Ecto neural progenitor cell (in vitro differentiated cells): ENCODE measurements at regions not wholly inside any gene's neighbourhood (a gene's known extent, or its start where the extent isn't known, plus 50 kb on each side); places are given as distances from the start of the nearest gene placed in this dataset.

ENCODE experiments used
- DNase-seq: peaks from one replicate; pipeline ENCODE4 v3.0.0-alpha.2; 2018; ENCODE audit warnings: low spot score

DNA sequence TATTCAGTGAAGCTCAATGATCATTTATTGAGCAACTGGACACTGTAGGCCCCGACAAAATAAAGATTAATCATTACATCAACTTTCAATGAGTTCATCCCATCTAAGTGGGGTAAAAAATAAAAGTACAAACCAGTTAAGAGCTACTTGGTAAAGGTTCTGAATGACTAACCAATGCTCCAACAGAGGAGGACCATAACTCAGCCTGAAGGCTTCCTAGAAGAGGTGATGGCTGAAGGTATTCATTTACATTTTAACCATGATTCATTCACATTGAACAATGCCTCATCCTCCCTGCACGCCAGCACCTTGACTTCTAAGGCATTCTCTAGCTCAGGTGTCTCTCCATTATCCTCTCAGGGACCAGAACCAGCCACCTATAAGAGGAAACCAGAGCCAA, 201.4 kb downstream of the ZNF462 start:
- DNase-seq, result no peak

DNA sequence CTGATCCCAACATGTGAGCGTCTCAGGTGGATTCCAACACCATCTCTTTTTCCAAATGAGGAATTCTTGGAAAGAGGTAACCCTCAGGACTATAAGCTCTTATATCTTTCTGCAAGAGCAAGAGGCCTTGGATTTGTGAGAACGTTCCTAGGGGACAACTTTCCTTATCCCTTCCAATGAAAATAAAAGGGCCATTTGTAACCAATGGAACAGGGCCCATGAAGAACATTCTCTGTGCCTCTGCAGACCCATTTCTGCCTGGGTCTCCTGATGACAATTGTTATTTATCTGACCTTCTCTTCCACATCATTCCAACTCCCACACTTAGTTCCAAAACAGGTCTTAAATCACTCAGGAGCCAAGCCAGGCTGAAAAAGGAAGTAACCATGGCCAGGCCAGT, 202.6 kb downstream of the ZNF462 start:
- no peak for DNase-seq

DNA sequence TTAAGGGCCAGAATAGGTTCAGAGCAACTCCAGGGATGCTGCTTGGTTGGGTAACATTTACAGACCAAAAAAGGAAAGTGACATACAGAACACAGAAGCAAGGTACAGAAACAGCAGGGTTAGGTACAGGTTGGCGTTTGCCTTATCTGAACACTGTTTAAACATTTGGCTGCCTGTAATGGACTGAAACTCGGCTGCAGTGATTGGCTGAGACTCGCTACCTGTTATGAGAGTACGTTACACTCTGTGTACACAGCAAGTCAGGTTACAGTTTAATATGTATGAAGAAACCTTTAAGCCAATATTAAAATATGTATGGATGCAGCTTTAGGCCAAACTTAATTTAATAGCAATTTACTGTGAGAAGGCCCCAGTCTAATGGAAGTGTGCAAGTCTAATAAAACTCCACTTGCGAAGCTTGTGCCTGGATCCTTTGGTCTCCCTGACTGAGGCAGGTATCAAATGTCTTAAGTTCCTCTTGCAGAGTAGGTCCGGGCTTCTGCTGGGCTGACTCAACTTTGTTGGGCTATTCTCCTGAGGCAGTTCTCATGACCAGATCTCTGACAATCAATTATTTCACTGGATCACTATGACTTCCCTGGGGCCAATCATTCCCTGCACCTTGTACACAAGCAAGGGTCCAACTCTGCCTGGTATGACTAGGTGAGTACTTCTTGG, 204.9 kb downstream of the ZNF462 start:
- DNase-seq, result no peak

DNA sequence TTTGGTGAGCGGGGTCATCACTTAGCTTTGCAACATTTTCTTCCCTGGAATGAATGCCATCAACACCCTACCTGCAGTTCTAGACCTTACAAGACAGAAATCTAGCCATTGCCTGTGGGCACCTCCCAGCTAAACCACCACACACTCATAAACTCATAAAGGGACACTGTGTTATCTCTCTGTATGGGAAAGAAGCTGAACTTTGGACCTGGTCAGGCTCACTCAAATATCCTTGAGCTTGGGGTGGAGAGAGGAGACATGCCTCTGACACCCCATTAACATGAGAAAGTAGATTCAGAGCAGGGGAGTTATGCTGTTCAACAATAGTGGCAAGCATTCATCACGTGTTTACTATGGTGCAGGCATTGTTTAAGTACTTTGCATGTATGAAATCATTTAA, 205.6 kb downstream of the ZNF462 start:
- DNase-seq, result no peak

DNA sequence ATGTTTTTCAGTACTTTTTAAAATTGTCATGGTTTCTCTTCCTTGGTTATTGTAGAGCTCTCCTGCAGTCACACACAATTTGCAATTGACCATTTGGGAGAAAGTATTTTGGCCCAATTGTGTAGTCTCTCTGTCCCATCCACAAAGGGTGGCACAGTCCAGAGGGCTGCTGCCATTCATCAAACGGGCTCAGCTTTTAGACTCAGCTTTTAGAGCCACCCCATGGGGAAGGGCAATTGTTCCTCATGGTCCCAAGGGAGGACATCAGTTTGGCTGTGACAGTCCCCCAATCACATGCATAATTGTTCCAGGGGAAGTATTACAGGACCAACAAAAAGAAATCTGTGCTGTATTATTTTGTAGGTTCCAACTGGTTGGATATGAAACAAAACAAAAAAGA, 207.6 kb downstream of the ZNF462 start:
- no peak for DNase-seq

DNA sequence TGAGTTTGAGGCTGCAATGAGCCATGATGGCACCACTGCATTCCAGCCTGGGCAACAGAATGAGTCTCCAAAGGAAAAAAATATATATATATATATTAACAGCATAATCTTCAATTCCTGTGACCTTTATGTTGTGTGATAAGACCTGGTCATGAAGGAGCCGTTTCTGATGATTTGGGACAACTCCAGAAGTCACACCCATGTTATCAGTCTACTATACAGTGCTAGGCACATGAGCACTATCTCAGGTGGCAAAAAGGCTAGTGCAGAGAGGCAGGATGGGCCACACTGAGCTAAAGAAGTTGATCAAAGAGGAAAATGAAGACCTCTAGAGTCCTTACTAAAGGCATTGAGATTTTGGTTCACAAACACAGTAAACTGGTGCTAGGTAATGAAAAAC, 205.0 kb upstream of the RAD23B start:
- DNase-seq, result no peak

DNA sequence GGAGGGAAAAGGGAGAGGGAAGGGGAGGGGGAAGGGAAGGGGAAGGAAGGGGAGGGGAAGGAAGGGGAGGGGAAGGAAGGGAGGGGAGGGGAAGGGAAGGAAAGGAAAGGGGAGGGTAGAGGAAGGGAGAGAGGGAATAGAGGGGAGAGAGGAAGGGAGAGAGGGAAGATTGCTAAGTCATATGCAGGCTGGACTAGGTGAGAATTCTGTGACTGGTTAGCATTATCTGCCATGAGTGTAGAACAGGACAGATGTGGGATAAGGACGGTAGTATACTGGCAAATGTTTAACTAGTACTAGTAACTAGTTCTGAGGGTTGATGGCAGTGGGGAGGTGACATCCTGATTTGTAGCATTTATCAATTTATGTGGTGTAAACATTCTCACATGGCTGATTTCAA, 203.5 kb upstream of the RAD23B start:
- no peak for DNase-seq

DNA sequence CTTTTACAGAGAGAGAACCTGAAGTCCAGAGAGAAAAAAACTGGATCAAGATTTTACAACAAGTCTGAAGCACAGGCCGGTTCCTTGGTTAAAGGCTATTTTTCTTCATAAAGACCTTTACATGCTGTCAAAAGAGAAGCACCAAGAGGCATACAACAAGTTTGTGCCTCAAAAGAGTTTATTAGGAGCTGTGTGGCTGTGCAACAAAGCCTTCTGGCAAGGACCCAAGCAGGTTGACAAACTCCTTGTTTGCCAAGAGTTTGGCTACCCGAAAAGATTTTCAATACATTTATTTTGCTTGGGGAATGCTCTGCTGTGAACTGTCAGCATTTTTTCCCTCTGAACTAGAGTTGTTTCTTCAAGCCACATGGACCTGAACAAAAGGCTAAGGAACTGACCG, 202.9 kb upstream of the RAD23B start:
- DNase-seq, result no peak

DNA sequence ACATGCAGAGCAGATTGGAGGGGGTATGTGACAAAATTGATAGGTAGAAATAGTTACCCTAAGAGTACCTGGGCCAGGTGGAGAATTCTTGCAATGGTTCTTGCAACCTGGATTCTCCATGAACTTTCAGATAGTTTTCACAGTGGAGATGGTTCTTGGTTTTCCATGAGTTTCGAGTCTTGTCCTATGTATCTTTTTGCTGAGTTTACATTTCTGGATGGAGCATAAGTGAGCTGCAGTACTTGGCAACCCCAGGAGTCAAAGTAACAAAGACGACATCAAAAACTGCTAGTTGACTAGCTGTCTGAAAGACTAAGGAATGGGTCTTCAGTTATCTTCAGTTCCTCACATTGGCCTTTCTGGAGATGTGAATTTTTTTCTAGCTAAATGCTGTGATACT, 196.6 kb upstream of the RAD23B start:
- no peak for DNase-seq

DNA sequence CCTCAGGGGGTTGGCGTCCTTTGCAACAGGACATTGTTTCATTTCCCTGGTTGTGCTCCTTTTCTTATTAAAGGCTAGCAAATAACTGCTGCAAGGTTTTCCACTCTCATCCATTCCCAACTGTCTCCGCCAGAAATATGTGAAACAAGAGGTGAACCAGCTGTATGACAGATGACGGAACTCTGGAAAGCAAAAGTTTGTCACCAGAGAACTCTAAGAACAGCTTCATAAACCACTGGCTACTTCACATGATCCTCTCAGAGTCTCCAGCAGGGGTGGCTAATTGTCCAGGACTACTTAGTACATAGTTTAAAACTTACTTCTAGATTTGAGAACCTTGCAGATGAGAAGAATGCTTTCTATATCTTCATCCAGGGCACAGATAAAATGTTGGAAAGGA, 195.9 kb upstream of the RAD23B start:
- no peak for DNase-seq

DNA sequence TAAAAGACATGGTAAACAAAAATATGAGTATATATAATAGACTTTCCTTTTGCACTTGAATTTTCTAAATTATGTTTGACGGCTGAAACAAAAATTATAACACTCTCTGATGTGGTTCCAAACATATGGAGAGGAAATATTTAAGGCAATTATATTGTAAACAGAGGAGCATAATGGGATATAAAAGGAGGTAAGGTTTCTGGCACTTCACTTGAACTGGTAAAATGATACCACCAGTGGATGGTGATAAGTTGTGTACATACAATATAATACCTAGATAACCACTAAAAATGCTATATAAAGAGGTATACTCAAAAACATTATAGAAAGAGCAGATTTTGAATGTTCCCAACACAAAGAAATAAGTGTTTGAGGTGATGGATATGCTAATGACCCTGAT, 192.9 kb upstream of the RAD23B start:
- no peak for DNase-seq

DNA sequence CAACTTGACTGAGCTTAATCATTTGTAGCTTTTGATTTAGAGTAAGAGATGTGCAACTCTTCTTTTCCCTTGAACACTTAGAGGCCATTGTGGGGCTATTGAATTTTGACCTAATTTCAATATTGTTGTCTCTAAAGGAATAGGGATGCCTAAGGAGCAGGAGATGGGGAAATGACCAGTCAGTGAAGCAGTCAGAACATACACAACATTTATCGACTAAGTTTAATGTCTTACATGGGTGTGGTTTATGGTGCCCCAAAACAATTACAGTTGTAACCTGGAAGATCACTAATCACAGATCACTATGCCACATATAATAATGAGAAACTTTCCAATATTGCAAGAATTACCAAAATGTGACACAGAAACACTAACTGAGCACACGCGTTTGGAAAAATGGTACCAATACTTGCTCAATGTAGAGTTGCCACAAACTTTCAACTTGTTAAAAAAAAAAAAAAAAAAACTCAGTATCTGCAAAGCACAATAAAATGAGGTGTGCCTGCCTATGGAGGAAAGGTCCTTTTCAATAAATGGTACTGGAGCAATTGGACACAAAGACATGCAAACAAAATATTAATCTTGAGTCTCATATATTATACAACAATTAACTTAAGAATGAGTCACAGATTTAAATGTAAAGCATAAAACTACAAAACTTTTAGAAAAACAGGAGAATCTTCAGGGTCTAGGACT, 189.6 kb upstream of the RAD23B start:
- no peak for DNase-seq

DNA sequence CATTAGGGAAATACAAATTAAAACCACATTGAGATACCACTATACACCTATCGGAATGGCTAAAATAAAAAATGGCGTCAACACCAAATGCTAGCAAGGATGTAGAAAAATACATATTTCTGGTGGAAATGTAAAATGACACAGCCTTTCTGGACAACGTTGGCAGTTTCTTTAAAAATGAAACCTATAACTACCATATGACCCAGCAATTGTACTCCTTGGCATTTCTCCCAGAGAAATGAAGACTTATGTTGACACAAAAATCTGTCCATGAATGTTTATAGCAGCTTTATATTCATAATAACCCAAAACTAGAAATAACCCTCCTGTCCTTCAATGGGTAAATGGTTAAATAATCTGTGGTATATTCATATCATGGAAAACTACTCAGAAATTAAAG, 188.7 kb upstream of the RAD23B start:
- DNase-seq, result no peak

DNA sequence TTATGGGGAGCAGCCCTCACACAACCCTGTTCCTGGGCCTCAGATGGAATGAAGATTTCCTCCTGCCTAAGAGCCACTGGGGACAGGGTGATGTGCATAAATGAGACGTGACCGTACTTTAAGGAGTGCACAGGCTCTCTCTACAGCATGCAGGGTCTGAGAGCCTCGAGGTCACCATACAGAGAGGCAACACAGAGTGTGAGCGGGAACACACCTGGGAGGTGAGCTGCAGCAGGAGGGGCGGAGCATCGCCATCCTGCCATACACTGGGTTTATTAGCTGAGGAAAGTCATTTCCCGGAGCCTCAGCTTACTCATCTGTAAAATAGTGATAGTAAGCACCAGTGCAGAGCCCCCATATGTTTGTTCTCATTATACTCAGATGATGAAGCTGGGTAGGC, 182.5 kb upstream of the RAD23B start:
- no peak for DNase-seq

DNA sequence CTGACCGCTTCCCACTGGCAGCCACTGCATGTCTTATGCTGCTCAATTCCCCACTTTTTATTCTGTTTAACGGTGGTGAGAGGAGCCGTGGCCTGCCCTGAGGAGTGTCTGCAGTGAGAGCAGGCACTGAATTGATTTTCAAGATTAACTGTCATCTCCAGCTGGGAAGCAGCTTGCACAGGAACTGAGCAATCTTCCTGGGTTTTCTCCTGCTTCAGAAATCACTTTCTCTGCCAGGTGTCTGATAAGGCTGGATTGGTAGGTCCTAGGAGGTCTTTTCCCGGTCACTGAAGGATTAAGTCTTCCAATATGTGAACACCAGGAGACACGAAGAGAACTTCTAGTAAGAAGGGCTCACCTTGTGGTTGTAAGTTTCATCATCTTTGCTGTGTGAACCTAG, 181.1 kb upstream of the RAD23B start:
- DNase-seq, result no peak

DNA sequence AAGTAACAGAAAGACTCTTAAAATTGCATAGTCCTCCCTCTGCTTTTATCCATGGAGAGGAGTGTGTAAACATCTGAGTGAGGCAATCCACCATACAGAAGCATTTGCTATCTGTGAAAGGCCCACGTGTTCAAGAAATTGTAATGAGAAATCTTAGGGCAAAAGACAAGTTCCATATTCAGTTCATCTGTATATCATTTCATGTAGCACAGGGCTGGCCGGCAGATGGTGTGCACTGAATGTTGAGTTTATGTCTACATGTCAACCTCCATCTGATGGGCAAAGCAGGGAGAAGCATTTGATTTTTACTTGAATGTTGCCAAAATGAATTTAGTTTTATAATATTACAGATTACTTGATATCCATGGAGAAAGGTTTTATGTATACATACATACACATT, 179.5 kb upstream of the RAD23B start:
- no peak for DNase-seq

DNA sequence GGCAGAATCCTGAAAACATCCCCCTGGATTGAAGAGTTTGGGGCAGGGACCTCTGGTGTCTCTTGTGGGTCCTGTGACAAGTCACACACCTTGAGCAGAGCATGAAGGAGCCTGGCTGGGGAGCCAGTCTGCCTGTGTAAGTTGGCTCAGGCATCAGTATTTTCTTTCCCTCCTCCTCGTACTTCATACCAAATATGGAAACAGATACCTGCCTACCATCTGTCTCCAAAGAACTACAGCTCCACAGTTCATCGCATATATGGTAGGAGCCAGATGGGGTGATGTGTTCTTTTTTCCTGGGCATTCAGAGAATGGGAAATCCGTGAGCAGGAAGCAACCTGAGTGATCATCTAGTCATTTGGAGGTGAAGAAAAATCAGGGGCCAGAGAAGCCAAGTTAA, 177.3 kb upstream of the RAD23B start:
- no peak for DNase-seq

DNA sequence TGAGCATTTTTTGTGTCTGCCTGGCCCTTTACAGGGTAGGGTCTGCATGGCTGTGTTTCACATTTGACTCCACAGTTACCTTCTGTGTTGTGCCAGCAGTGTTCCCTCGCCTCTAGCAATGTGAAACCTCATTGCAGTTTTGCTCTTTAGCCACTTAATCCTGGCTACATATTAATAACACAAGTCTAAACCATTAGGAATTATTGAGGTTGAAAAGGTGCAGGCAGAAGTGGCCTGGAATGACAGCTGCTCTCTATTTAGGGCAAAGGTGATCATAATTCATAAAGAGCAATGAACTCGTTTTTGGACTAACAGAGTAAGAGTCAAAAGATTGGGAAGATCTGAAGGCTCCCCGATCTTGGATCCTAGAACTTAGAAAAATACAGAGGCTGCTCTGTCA, 176.7 kb upstream of the RAD23B start:
- no peak for DNase-seq

DNA sequence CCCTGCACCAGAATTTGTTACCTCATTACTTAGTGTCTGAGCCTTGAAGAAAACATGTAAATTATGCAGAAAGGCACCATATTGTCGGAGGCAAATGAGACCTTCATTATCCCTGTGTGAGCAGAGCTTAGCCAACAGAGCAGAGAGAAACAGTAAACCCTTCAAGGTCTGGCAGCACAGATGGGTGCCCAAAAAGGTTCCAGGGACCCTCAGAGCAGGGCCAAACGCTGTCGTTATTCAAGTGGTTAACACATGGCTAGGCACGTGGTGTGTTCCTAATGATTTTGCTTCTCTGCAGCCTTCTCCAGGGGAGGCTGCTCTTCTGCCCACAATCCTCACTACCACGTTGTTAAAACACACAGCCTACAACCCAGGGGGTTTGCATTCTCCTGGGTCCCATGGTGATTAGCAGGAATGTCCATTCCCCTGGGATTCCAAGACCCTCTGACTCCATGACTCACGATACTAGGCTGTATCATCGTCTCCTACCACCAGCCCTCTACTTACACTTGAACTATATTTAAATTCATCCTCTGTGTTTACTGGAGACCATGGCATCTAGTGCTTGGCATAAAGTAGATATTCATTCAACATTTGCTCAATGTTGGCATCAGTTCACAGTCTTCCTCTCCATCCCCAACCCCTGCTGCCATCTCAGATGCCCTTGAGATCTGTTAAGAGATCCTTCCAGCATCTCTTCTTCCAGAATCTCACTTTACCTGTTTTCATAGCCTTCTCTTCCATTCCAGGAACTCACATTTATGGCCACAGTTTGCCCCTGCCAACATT, 174.5 kb upstream of the RAD23B start:
- DNase-seq, result no peak

DNA sequence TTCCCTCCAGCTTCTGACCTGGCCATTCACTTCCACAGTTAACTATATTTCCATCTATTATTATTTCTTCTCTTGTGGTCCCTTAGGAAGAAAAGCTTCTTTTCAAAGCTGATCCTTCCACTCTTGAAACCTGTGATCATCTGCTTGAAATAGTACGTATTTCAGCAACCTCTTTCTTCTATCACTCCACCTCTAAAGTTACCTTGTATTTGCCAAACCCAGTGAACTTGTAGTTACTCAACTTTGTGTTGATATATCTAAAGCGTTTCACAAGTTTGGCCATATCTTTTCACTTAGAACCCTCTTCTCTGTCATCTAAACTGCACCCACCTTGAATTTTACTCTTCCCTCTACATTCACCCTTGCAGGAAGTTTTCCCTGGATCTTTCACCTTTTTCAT, 173.8 kb upstream of the RAD23B start:
- DNase-seq, result no peak

DNA sequence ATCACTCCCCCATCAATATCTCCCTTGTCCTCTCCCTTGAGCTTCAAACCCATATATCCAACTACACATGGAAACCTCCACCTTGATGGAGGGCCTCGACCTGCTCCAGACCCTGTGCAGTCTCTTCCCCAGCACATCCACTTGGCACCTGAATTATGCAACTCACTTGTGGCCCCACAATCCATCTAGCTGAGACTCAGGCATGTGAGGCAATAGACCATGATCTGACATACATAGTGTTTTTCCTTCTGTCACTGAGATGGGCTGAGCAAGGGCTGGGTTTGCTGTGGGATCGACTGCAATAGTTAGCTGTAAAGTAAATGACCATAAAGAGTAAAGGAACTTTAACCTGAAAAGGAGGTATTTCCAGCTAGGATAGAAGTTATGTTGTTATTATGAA, 172.9 kb upstream of the RAD23B start:
- no peak for DNase-seq

DNA sequence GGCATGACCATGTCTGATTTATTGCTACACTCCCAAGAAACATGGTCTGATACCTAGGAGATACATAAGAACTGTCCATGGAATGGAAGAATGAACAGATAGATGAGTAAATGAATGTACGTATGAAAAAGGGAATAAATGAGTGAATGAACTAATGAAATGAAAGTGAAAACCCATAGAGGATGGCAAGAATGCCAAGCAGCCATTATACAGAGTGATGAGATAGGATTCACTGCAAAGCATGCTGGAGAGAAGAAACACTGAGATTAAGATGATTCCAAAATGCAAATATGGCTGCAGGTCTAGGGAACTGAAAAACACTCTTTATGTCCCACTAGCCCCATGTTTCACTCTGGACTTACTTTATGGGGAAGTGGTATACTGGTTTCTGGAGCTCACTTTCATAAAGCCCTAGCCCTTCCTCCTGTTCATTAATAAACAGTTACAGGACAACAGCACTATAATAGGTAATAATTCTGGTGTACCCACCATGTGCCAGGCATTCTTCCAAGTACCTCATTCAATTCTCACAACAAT, 170.3 kb upstream of the RAD23B start:
- DNase-seq, result no peak
